HG02870 (cell line): ENCODE measurements at regions not wholly inside any gene's neighbourhood (a gene's known extent, or its start where the extent isn't known, plus 50 kb on each side); places are given as distances from the start of the nearest gene placed in this dataset.

Experiments used
- ATAC-seq: cut with Tn5 transposase; IDR thresholded peaks from one replicate; pipeline ENCODE4 v1.9.1; 2021; ENCODE audit warnings: mild to moderate bottlenecking, moderate library complexity; ENCODE audit not compliant: unreplicated experiment

DNA sequence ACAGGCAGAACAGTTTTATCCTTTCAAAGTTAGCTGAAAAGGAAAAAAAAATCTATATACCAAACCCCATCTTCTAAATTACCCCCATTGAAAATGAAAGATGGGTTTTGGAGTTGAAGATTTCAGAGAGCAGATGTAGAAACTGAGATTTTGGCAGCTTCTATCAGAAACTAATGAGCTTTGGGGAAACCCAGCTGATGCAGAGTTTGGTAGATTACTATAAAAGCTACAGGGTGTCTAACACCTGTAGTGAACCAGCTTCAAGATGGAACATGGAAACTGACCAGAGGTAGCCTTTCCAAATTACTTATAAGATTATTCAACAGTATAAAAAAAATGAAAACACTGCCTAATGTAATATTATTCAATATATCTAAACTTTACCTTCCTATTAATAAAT is 583.1 kb downstream of the XIRP2 start:
- ATAC-seq: no peak

- ATAC-seq: no peak
Measured at GRCh38 chr2:167462379-167462778, 574.1 kb downstream of the XIRP2 start.

GRCh38 chr2:167454036-167454435 is 565.8 kb downstream of the XIRP2 start:
- no peak for ATAC-seq

DNA sequence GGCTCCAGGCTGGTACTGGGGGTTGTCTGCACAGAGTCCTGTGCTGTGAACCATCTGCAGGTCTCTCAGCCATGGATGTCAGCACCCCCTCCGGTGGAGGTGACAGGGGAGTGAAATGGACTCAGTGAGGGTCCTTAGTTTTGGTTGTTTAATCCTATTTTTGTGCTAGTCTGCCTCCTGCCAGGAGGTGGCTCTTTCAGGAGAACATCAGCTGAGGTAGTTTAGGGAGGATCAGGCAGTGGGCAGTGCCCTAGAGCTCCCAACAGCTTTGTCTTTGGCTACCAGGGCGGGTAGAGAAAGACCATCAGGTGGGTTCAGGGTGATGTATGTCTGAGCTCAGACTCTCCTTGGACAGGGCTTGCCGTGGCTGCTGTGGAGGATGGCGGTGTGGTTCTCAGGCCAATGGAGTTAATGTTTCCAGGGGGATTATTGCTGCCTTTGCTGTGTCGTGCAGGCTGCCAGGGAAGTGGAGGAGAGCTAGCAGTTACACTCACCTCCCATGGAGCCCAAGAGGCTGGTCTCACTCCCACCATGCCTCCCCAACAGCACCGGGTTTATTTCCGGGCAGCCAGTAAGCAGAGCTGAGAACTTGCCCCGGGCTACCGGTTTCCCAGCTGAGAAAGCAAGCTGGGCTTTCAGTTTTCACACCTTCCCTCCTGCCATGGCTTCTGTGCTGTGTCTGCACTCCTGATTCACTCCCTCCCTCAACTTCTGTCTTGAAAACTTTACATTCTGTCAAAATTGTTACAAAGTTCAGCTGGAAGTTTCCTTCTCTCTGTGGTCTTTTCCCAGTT is 563.4 kb downstream of the XIRP2 start:
- ATAC-seq: no peak

- ATAC-seq: no peak
Measured at GRCh38 chr2:167450364-167450763, 562.1 kb downstream of the XIRP2 start.

DNA sequence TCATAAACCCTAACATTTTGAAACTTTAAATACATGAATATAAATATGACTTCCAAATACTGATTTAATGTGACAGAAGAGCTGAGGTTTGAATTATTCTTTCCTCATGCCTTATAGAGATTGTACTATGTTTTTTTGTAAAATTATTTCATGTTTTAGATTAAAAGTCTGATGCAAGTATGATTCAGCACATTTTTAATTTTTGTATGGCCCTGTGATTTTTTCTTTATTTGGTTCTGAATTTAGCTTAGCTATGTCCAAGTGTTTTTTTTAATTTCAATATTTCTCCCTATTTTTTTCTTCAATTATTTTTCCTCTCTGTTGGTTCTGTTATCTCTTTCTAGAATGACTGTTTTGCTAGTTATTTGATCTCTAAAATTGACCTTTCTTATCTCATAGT is 552.1 kb downstream of the XIRP2 start:
- ATAC-seq: no peak

GRCh38 chr2:167438206-167438605 is 549.9 kb downstream of the XIRP2 start:
- no peak for ATAC-seq

DNA sequence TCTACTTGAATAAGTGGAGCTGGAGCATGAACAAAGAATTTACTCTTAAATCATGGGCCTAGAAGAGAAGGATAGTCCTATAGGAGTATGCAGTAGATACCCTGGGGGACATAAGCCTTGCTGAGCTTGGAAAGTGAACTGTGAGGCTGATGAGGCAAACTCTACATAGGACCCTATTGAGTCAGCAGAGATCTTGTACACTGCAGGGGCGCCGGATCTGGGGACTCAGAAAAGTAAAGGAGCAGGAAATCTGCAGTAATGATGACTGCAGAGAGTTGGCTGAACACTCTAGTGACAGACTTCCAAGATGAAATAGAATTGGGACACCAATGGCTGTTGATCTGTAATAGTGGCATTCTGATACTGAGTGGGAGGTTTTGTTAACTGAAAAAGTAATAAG is 543.7 kb downstream of the XIRP2 start:
- ATAC-seq: no peak

GRCh38 chr2:167430447-167430846 is 542.2 kb downstream of the XIRP2 start:
- ATAC-seq: no peak

DNA sequence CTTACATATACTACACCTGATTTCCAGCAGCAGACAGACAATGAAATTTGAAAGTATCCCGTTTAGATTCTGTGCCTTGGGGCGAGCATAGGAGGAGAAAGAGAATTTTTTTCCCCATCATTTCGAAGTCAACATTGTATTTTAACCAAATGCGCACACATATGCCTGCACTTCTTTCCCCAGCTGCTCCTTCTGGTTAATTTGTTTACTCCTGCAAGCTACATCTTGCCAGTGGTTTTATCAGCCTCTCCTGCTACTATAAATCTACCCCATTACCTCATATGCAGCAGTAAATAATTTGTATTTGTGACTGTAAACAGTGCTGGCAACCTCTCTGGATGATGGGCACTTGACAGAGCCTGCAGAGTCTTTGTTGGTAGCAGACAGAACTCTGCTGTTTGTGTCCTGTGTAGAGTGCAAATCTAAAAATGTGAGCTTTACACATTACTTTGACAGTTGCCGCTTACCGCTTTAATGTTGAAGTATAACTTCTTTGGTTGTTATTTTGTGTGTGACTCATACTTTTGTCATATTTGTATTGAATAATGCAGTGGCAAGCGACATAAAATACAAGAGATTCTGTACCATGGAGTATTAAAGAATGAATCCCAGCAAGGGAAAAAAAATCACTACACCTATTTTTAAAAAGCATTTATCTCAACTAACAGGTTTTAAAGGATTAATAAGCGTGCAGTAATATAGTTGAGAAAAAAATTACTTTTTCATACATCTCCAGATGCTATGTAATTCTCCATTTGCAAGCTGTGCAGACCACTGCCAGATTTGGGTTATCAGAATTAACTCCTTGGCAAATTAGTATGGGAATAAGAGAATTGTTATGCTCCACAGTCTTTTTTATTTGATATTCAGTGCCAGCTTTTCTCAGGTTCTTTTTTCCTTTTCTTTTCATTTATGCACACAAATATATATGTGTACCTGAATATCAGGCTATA is 536.8 kb downstream of the XIRP2 start:
- no peak for ATAC-seq

GRCh38 chr2:167424221-167424620 is 535.9 kb downstream of the XIRP2 start:
- ATAC-seq: no peak

DNA sequence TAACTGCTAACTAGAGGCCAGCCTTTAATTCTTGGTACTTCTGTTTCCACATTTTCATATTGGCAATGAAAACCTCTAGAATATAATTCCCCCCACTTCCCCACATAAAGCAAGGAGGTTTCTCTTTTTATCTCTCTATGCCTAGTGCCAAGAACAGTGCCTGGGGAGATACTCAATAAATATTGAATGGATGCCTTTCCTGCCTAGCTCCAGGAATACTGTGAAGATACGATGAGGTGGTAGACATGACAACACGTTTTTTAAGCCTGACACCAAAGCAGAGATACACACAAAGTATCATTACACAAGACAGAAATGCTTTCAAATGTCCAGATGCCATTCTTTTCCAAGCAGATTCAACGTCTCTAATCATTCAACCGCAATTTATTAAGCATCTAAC is 535.5 kb downstream of the XIRP2 start:
- ATAC-seq: no peak

DNA sequence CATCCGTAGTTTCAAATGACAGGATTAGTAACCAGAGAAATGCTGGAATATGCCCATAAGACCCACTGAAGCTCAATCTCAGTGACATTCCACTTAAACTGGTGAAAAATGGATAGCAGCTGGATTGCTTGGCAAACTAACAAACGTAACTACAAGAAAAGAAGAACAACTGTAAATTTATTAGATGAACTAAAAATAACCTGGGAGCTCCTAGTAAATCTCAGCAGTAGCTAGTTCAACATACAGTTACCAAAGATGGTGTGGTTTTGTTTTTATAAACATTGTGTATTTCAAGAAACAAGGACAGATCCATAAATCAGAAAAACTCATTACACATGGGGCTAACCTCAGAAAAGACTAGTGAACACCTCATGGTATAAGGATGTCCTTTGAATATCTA is 531.9 kb downstream of the XIRP2 start:
- ATAC-seq: no peak

DNA sequence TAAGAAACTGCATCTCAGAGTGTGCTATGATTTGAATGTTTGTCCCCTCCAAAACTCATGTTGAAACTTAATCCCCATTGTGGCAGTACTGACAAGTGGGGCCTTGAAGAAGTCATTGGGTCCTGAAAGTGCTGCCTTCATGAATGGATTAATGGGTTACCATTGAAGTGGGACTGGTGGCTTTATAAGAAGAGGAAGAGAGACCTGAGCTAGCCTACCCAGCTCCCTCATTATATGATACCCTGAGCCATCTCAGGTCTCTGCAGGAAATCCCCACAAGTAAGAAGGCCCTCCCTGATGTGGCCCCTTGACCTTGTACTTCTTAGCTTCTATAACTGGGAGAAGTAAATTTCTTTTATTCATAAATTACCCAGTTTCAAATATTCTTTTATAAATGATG is 526.8 kb downstream of the XIRP2 start:
- ATAC-seq: no peak

- no peak for ATAC-seq
Measured at GRCh38 chr2:167411367-167411766, 523.1 kb downstream of the XIRP2 start.

GRCh38 chr2:167406558-167406957 is 518.3 kb downstream of the XIRP2 start:
- ATAC-seq: no peak

- ATAC-seq: no peak
Measured at GRCh38 chr2:167404627-167405284, 516.5 kb downstream of the XIRP2 start.

GRCh38 chr2:167401309-167401708 is 513.0 kb downstream of the XIRP2 start:
- ATAC-seq: no peak

- ATAC-seq: no peak
Measured at GRCh38 chr2:167400546-167400945, 512.3 kb downstream of the XIRP2 start.

GRCh38 chr2:167398873-167399272 is 510.6 kb downstream of the XIRP2 start:
- ATAC-seq: no peak

GRCh38 chr2:167388901-167389300 is 500.6 kb downstream of the XIRP2 start:
- ATAC-seq: no peak
